Astrocyte (in vitro differentiated cells and primary cell): ENCODE measurements at regions not wholly inside any gene's neighbourhood (a gene's known extent, or its start where the extent isn't known, plus 50 kb on each side); places are given as distances from the start of the nearest gene placed in this dataset.

Experiments used
- CTCF ChIP-seq: IDR thresholded peaks from 2 replicates; pipeline ENCODE4 v1.5.1; 2011; ENCODE audit warnings: low read depth, mild to moderate bottlenecking, inconsistent platforms, low read length, moderate library complexity; ENCODE audit not compliant: insufficient read depth
- EZH2 ChIP-seq: IDR thresholded peaks from 2 replicates; pipeline ENCODE4 v1.6.1; 2012; ENCODE audit warnings: mild to moderate bottlenecking, low read length, inconsistent platforms; ENCODE audit not compliant: insufficient read depth

- no peak for TF ChIP-seq CTCF
- TF ChIP-seq EZH2: no peak
Measured at GRCh38 chr11:30125456-30125855, 105.4 kb upstream of the FSHB start.
